Ovary (tissue), 3 donors: ENCODE measurements at regions not wholly inside any gene's neighbourhood (a gene's known extent, or its start where the extent isn't known, plus 50 kb on each side); places are given as distances from the start of the nearest gene placed in this dataset.

Experiments used
- CTCF ChIP-seq, 3 donors: fragments of 450-650 bp in 2 of 3; fragments of 200-600 bp in 1 of 3; IDR thresholded peaks; one replicate each; pipeline versions ENCODE4 v1.5.1 to v1.8.0; 2016 to 2022; ENCODE audit warnings: antibody characterized with exemption in 3 of 3, mild to moderate bottlenecking in 1 of 3
- POLR2A ChIP-seq: fragments of 450-650 bp; IDR thresholded peaks from one replicate; pipeline ENCODE4 v1.6.1; 2017; ENCODE audit warnings: antibody characterized with exemption, mild to moderate bottlenecking, moderate library complexity
- donor health status: DM: no; HTN: no; CAD: no.

DNA sequence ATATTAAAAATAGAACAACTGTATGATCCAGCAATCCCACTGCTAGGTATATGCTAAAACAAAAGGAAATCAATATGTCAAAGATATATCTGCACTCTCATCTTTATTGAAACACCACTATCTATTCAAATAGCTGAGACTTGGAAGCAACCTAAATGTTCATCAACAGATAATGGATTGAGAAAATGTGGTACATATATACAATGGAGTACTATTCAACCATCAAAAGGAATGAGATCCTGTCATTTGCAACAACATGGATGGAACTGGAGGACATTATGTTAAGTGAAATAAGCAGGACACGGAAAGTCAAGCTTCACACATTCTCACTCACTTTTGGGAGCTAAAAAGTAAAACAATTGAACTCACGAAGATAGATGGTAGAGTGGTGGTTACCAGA, 610.1 kb upstream of the SEMA3D start:
- TF ChIP-seq CTCF (IDR thresholded peaks at IDR 0.05) (no peak), POLR2A (no peak)
